PC-9 (cell line): ENCODE measurements at regions not wholly inside any gene's neighbourhood (a gene's known extent, or its start where the extent isn't known, plus 50 kb on each side); places are given as distances from the start of the nearest gene placed in this dataset.

Experiments
- BruUV-seq: library from RNA; stranded (reverse); fragments of 400-500 nt; replicated peaks from 2 replicates; lab custom pipeline; 2021; lab: Mats Ljungman, UMichigan
- CTCF ChIA-PET: fragments of 300-600 bp; sonication (Branson Sonifier 250); formaldehyde crosslinking; loops from one replicate; lab custom pipeline; 2022; ENCODE audit warnings: antibody characterized with exemption; lab: Charles Lee
- POLR2A ChIA-PET: fragments of 300-600 bp; sonication (Branson Sonifier 250); formaldehyde crosslinking; loops from one replicate; lab custom pipeline; 2022; ENCODE audit warnings: antibody characterized with exemption; ENCODE audit not compliant: unreplicated experiment; lab: Charles Lee
- DNase-seq, 2 experiments: peaks; one replicate each; pipeline versions ENCODE4 v3.0.0 to v3.0.0-alpha.2; 2015 to 2022; ENCODE audit warnings: mixed read lengths in 1 of 2
- H2AFZ ChIP-seq: fragments of 200-600 bp; sonication (generic); 2 replicates; pipeline ENCODE4 v1.8.1; 2017; ENCODE audit warnings: antibody characterized with exemption
- H3F3A ChIP-seq: fragments of 200-600 bp; sonication (generic); 2 replicates; pipeline ENCODE4 v1.8.1; 2017; ENCODE audit warnings: antibody characterized with exemption, mild to moderate bottlenecking, low read depth; ENCODE audit not compliant: insufficient read depth
- H3K27ac ChIP-seq: fragments of 200-600 bp; sonication (generic); 2 replicates; pipeline ENCODE4 v1.6.1; 2016; ENCODE audit warnings: mixed run types
- H3K27me3 ChIP-seq: fragments of 200-600 bp; sonication (generic); 2 replicates; pipeline ENCODE4 v1.6.1; 2016; ENCODE audit warnings: low read depth, mixed run types; ENCODE audit not compliant: insufficient read depth
- H3K36me3 ChIP-seq: fragments of 200-600 bp; sonication (generic); 2 replicates; pipeline ENCODE4 v1.6.1; 2016; ENCODE audit warnings: low read depth, mixed run types
- H3K4me1 ChIP-seq: fragments of 200-600 bp; sonication (generic); replicated peaks from 2 replicates; pipeline ENCODE4 v1.6.1; 2016; ENCODE audit warnings: mixed run types; ENCODE audit not compliant: insufficient read depth
- H3K4me2 ChIP-seq: fragments of 200-600 bp; sonication (generic); 2 replicates; pipeline ENCODE4 v1.6.1; 2017; ENCODE audit warnings: mixed run types
- H3K4me3 ChIP-seq: fragments of 200-600 bp; sonication (generic); 2 replicates; pipeline ENCODE4 v1.6.1; 2016; ENCODE audit warnings: mixed run types
- H3K79me2 ChIP-seq: fragments of 200-600 bp; sonication (generic); 2 replicates; pipeline ENCODE4 v1.6.1; 2017; ENCODE audit warnings: low read depth, mixed run types
- H3K9me2 ChIP-seq: fragments of 200-600 bp; sonication (generic); 2 replicates; pipeline ENCODE4 v1.8.1; 2017; ENCODE audit warnings: mild to moderate bottlenecking; ENCODE audit not compliant: insufficient read depth
- H3K9me3 ChIP-seq: fragments of 200-600 bp; sonication (generic); 2 replicates; pipeline ENCODE4 v1.8.1; 2016; ENCODE audit warnings: low read depth; ENCODE audit not compliant: insufficient read depth
- H4K20me1 ChIP-seq: fragments of 200-600 bp; sonication (generic); 2 replicates; pipeline ENCODE4 v1.8.1; 2017; ENCODE audit not compliant: insufficient read depth
- CTCF ChIP-seq: fragments of 200-600 bp; sonication (generic); conservative IDR thresholded peaks from 2 replicates; pipeline ENCODE4 v1.6.1; 2017; ENCODE audit warnings: mixed run types, antibody characterized with exemption, mild to moderate bottlenecking, moderate library complexity
- EZH2 ChIP-seq: fragments of 200-600 bp; sonication (generic); IDR thresholded peaks from 2 replicates; pipeline ENCODE4 v1.8.0; 2017; ENCODE audit warnings: antibody characterized with exemption, low read depth
- intact Hi-C: fragments of 100-400 bp; cut with micrococcal nuclease; formaldehyde crosslinking; loops from one replicate; pipeline ENCODE4 v1.10.0; 2022; ENCODE audit not compliant: unreplicated experiment

GRCh38 chr9:7932767-7933166, 133.2 kb upstream of the DMAC1 start:
- H4K20me1 ChIP-seq, result no peaks in the 10 kb centered on the region
- ChIA-PET POLR2A (no interaction called here), CTCF (no interaction called here)
- no peak overlapping the region for H3K4me2 ChIP-seq
- H3K27ac ChIP-seq, result no peak overlapping the region
- TF ChIP-seq CTCF, result no peak
- no peak for TF ChIP-seq EZH2
- no TSS peak for BruUV-seq
- no peak overlapping the region for H2AFZ ChIP-seq
- no peaks in the 10 kb centered on the region for H3K9me2 ChIP-seq
- H3K79me2 ChIP-seq, result no peaks in the 10 kb centered on the region
- H3K4me1 ChIP-seq, result no peaks in the 10 kb centered on the region
- no peak for DNase-seq
- intact Hi-C loops, result no loop called here
- H3K4me3 ChIP-seq, result no peak overlapping the region
- H3K9me3 ChIP-seq, result no peaks in the 10 kb centered on the region
- no peaks in the 10 kb centered on the region for H3F3A ChIP-seq
- H3K36me3 ChIP-seq, result no peaks in the 10 kb centered on the region
- H3K27me3 ChIP-seq, result no peaks in the 10 kb centered on the region

- H3K4me1 ChIP-seq, result no peaks in the 10 kb centered on the region
- intact Hi-C loops, result no loop called here
- H2AFZ ChIP-seq, result no peak overlapping the region
- H3K36me3 ChIP-seq, result no peaks in the 10 kb centered on the region
- DNase-seq, result no peak
- BruUV-seq, result no TSS peak
- no peaks in the 10 kb centered on the region for H4K20me1 ChIP-seq
- H3K9me3 ChIP-seq, result no peaks in the 10 kb centered on the region
- H3K27me3 ChIP-seq, result no peaks in the 10 kb centered on the region
- H3K27ac ChIP-seq, result no peak overlapping the region
- H3K4me2 ChIP-seq, result no peak overlapping the region
- H3K79me2 ChIP-seq, result no peaks in the 10 kb centered on the region
- H3K4me3 ChIP-seq, result no peak overlapping the region
- H3K9me2 ChIP-seq, result no peaks in the 10 kb centered on the region
- no peaks in the 10 kb centered on the region for H3F3A ChIP-seq
- ChIA-PET CTCF (no interaction called here), POLR2A (no interaction called here)
- no peak for TF ChIP-seq CTCF
- no peak for TF ChIP-seq EZH2
These were observed 131.0 kb upstream of the DMAC1 start for GRCh38 chr9:7930613-7931012.

- no peak overlapping the region for H3K4me2 ChIP-seq
- no peaks in the 10 kb centered on the region for H3K4me1 ChIP-seq
- H2AFZ ChIP-seq, result no peak overlapping the region
- ChIA-PET CTCF (no interaction called here), POLR2A (interaction anchor here (0.6 kb wide), 1 partner anchor 44 kb away, joined by 3 read pairs; no protein-coding TSS in a partner anchor)
- DNase-seq, result no peak
- H3K9me2 ChIP-seq, result no peaks in the 10 kb centered on the region
- no peaks in the 10 kb centered on the region for H4K20me1 ChIP-seq
- H3K9me3 ChIP-seq, result no peaks in the 10 kb centered on the region
- no peak overlapping the region for H3K27ac ChIP-seq
- no peaks in the 10 kb centered on the region for H3K79me2 ChIP-seq
- TF ChIP-seq CTCF (no peak), EZH2 (no peak)
- H3K36me3 ChIP-seq, result no peaks in the 10 kb centered on the region
- H3K4me3 ChIP-seq, result no peak overlapping the region
- no peaks in the 10 kb centered on the region for H3F3A ChIP-seq
- no TSS peak for BruUV-seq
- intact Hi-C loops, result no loop called here
- H3K27me3 ChIP-seq, result no peaks in the 10 kb centered on the region
These were observed 122.1 kb upstream of the DMAC1 start for GRCh38 chr9:7921545-7922197.
